HEK293 (cell line): ENCODE measurements at regions not wholly inside any gene's neighbourhood (a gene's known extent, or its start where the extent isn't known, plus 50 kb on each side); places are given as distances from the start of the nearest gene placed in this dataset.

Experiments used
- AEBP2 ChIP-seq: fragments of 450-650 bp; formaldehyde crosslinking; IDR thresholded peaks from 2 replicates; pipeline ENCODE4 v1.5.1; 2016; ENCODE audit warnings: missing biosample characterization, missing genetic modification characterization, borderline replicate concordance
- RBAK ChIP-seq: fragments of 450-650 bp; formaldehyde crosslinking; IDR thresholded peaks from 2 replicates; pipeline ENCODE4 v1.5.1; 2016; ENCODE audit warnings: missing biosample characterization, missing genetic modification characterization
- YY1 ChIP-seq: fragments of 450-650 bp; formaldehyde crosslinking; IDR thresholded peaks from 2 replicates; pipeline ENCODE4 v1.5.1; 2018; ENCODE audit warnings: missing biosample characterization, missing genetic modification characterization
- YY2 ChIP-seq: fragments of 450-650 bp; formaldehyde crosslinking; IDR thresholded peaks from 2 replicates; pipeline ENCODE4 v1.5.1; 2016; ENCODE audit warnings: missing biosample characterization, missing genetic modification characterization
- ZNF114 ChIP-seq: fragments of 450-650 bp; formaldehyde crosslinking; IDR thresholded peaks from 2 replicates; pipeline ENCODE4 v1.5.0; 2017; ENCODE audit warnings: missing biosample characterization, missing genetic modification characterization
- ZNF184 ChIP-seq: fragments of 450-650 bp; IDR thresholded peaks from 2 replicates; pipeline ENCODE4 v1.5.1; 2018; ENCODE audit warnings: missing biosample characterization, mild to moderate bottlenecking, missing genetic modification characterization
- ZNF274 ChIP-seq, 2 experiments: fragments of 200-500 bp in 1 of 2; fragments of 450-650 bp in 1 of 2; sonication (Bioruptor generic) in 1 of 2; formaldehyde crosslinking in 1 of 2; IDR thresholded peaks; 2 replicates each; pipeline versions ENCODE4 v1.5.1 to v1.6.1; 2014 to 2016; ENCODE audit warnings: borderline replicate concordance in 1 of 2, inconsistent platforms in 1 of 2, low read length in 1 of 2, missing biosample characterization in 1 of 2, missing genetic modification characterization in 1 of 2
- ZNF658 ChIP-seq: fragments of 450-650 bp; formaldehyde crosslinking; IDR thresholded peaks from 2 replicates; pipeline ENCODE4; 2016; ENCODE audit warnings: missing biosample characterization, missing genetic modification characterization
- ZNF692 ChIP-seq: fragments of 450-650 bp; formaldehyde crosslinking; IDR thresholded peaks from 2 replicates; pipeline ENCODE4 v1.5.1; 2016; ENCODE audit warnings: missing biosample characterization, missing genetic modification characterization
- ZNF785 ChIP-seq: fragments of 450-650 bp; formaldehyde crosslinking; IDR thresholded peaks from 2 replicates; pipeline ENCODE4 v1.5.1; 2016; ENCODE audit warnings: missing biosample characterization, missing genetic modification characterization
- TF ChIP-seq, protein P1 (sequence below): fragments of 450-650 bp; formaldehyde crosslinking; IDR thresholded peaks from 2 replicates; pipeline ENCODE4 v1.5.1; 2016; ENCODE audit warnings: missing biosample characterization, missing genetic modification characterization

- TF ChIP-seq, protein P1, sequence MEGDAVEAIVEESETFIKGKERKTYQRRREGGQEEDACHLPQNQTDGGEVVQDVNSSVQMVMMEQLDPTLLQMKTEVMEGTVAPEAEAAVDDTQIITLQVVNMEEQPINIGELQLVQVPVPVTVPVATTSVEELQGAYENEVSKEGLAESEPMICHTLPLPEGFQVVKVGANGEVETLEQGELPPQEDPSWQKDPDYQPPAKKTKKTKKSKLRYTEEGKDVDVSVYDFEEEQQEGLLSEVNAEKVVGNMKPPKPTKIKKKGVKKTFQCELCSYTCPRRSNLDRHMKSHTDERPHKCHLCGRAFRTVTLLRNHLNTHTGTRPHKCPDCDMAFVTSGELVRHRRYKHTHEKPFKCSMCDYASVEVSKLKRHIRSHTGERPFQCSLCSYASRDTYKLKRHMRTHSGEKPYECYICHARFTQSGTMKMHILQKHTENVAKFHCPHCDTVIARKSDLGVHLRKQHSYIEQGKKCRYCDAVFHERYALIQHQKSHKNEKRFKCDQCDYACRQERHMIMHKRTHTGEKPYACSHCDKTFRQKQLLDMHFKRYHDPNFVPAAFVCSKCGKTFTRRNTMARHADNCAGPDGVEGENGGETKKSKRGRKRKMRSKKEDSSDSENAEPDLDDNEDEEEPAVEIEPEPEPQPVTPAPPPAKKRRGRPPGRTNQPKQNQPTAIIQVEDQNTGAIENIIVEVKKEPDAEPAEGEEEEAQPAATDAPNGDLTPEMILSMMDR (tag by site-specific recombination) = no peak
- TF ChIP-seq ZNF785 (tag by site-specific recombination) = no peak
- no peak for TF ChIP-seq ZNF692
- no peak for TF ChIP-seq ZNF658
- no peak for TF ChIP-seq ZNF274 (IDR thresholded peaks at IDR 0.05; ENCODE audit: low read length)
- no peak for TF ChIP-seq ZNF274 (tag by site-specific recombination; IDR thresholded peaks at IDR 0.05; ENCODE audit: borderline replicate concordance)
- TF ChIP-seq AEBP2 (tag by site-specific recombination) = no peak
- no peak for TF ChIP-seq ZNF114 (tag by site-specific recombination)
- no peak for TF ChIP-seq RBAK
- TF ChIP-seq ZNF184 (tag by site-specific recombination) = no peak
- TF ChIP-seq YY2 (tag by site-specific recombination) = no peak
- no peak for TF ChIP-seq YY1
Measured at GRCh38 chrX:145623453-145623852, 194.2 kb upstream of the SLITRK2 start.
